ENCODE measurements at regions not wholly inside any gene's neighbourhood (a gene's known extent, or its start where the extent isn't known, plus 50 kb on each side); places are given as distances from the start of the nearest gene placed in this dataset.

DNA sequence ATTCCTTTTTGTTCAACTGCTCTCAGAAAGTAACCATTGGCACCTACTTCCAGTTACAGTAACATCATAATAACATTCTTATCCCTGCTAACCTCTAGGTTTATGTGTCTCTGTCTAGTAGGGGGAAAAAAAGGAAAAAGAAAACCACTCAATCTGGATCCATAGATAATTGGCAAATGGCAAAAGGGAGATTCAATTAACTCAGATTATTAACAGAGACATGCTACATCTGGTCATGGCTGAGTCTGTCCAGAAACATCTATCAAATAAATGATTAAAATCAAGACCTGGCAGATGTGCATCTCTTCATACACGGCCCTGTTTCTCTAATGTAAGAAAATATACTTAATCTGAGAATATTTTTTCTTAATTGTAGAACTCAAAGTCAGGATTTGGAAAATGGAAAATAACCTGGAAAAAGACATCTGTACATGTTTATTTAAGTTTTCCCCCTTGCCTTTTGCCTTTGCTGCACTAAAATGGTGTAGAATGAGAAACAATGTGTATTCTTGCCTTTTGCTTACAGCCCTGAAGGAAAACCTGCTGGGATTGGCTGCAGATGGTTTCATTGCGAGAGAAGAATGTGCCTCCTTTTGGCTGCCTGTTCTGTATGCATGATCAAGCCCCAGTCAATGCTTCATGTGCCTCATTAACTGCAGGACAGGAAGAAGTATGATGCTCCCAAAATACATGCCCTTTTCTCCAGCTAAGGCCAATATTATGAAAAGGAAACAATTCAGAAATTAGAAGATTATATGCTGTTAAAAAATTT is 921.6 kb upstream of the PCDH20 start:
- in situ Hi-C loops (cut with MboI) (no loop called here), intact Hi-C loops (cut with micrococcal nuclease; ENCODE audit: unreplicated experiment) (no loop called here)
- ChIA-PET POLR2A (no interaction called here), RAD21 (ENCODE audit: unreplicated experiment) (no interaction called here), SMC1A (ENCODE audit: uncharacterized antibody, unreplicated experiment) (interaction anchor here (1.0 to 1.3 kb wide), 2 partner anchors 19 kb away, joined by 3 read pairs; no protein-coding TSS in a partner anchor), CTCF (no interaction called here)
- Histone ChIP-seq H3K9ac (ENCODE audit: control insufficient read depth, insufficient read depth, low read length) (no peak overlapping the region), H3K9me3 (replicated peaks; ENCODE audit: control insufficient read depth, insufficient read depth, low read length) (no peaks in the 10 kb centered on the region), H3K27ac (ENCODE audit: control insufficient read depth, insufficient read depth) (no peak overlapping the region), H3K4me2 (ENCODE audit: control insufficient read depth, insufficient read depth) (no peak overlapping the region), H3K79me2 (ENCODE audit: control insufficient read depth, insufficient read depth, low read length) (no peaks in the 10 kb centered on the region), H2AFZ (ENCODE audit: control insufficient read depth, low read depth, low read length) (no peak overlapping the region), H3K4me1 (ENCODE audit: control insufficient read depth, insufficient read depth, low read length) (no peaks in the 10 kb centered on the region), H3K27me3 (replicated peaks in 1 of 2; ENCODE audit: control insufficient read depth in 2 of 2, insufficient read depth in 2 of 2, low read length in 1 of 2) (no peaks in the 10 kb centered on the region), H3K36me3 (ENCODE audit: control insufficient read depth in 2 of 2, insufficient read depth in 2 of 2, low read length in 1 of 2) (no peaks in the 10 kb centered on the region), H3K4me3 (no peak overlapping the region), H4K20me1 (ENCODE audit: control insufficient read depth, insufficient read depth) (no peaks in the 10 kb centered on the region)
- DNase-seq (ENCODE audit: low read depth, low spot score) (no peak), ATAC-seq (0 out of 3 replicates have a peak, but pooled peaks have one; percentile 21), FAIRE-seq (no peak)
- no peak for TF ChIP-seq IRF4 (IDR thresholded peaks at IDR 0.05; ENCODE audit: low read depth, low read length)
- no peak for TF ChIP-seq HDAC2 (IDR thresholded peaks at IDR 0.05)
- no TSS peak for BruUV-seq (replicated peaks)
- WGBS (ENCODE audit: insufficient coverage, insufficient replicate concordance, low lambda C conversion rate, missing lambda C conversion rate) = 25% methylated on average over 2 of the region's 2 CpGs

GRCh38 chr13:62336507-62336906 is 920.9 kb upstream of the PCDH20 start:
- no peak overlapping the region for H3K4me3 ChIP-seq
- in situ Hi-C loops (cut with MboI) (no loop called here), intact Hi-C loops (cut with micrococcal nuclease; ENCODE audit: unreplicated experiment) (no loop called here)
- FAIRE-seq (no peak), ATAC-seq (no peak), DNase-seq (ENCODE audit: low read depth, low spot score) (no peak)
- RAD21 ChIA-PET (ENCODE audit: unreplicated experiment) = no interaction called here
- no peaks in the 10 kb centered on the region for H3K36me3 ChIP-seq (ENCODE audit: control insufficient read depth in 2 of 2, insufficient read depth in 2 of 2, low read length in 1 of 2)
- H4K20me1 ChIP-seq (ENCODE audit: control insufficient read depth, insufficient read depth) = no peaks in the 10 kb centered on the region
- WGBS (ENCODE audit: insufficient coverage, insufficient replicate concordance, low lambda C conversion rate, missing lambda C conversion rate) = 0% methylated on average over 1 of the region's 1 CpG
- H3K9ac ChIP-seq (ENCODE audit: control insufficient read depth, insufficient read depth, low read length) = no peak overlapping the region
- H3K79me2 ChIP-seq (ENCODE audit: control insufficient read depth, insufficient read depth, low read length) = no peaks in the 10 kb centered on the region
- SMC1A ChIA-PET (ENCODE audit: uncharacterized antibody, unreplicated experiment) = no interaction called here
- H3K27me3 ChIP-seq (replicated peaks in 1 of 2; ENCODE audit: control insufficient read depth in 2 of 2, insufficient read depth in 2 of 2, low read length in 1 of 2) = no peaks in the 10 kb centered on the region
- no peaks in the 10 kb centered on the region for H3K4me1 ChIP-seq (ENCODE audit: control insufficient read depth, insufficient read depth, low read length)
- CTCF ChIA-PET = no interaction called here
- H3K9me3 ChIP-seq (replicated peaks; ENCODE audit: control insufficient read depth, insufficient read depth, low read length) = no peaks in the 10 kb centered on the region
- TF ChIP-seq, protein P1, sequence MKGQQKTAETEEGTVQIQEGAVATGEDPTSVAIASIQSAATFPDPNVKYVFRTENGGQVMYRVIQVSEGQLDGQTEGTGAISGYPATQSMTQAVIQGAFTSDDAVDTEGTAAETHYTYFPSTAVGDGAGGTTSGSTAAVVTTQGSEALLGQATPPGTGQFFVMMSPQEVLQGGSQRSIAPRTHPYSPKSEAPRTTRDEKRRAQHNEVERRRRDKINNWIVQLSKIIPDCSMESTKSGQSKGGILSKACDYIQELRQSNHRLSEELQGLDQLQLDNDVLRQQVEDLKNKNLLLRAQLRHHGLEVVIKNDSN (IDR thresholded peaks at IDR 0.05; ENCODE audit: borderline replicate concordance, extremely low read length, insufficient read depth, low read depth, low read length) = no peak
- TF ChIP-seq PML (IDR thresholded peaks at IDR 0.05; ENCODE audit: low read length) (no peak), RCOR1 (conservative IDR thresholded peaks at IDR 0.05; ENCODE audit: low read depth, low read length) (no peak)
- BruUV-seq (replicated peaks) = no TSS peak
- H3K4me2 ChIP-seq (ENCODE audit: control insufficient read depth, insufficient read depth) = no peak overlapping the region
- H2AFZ ChIP-seq (ENCODE audit: control insufficient read depth, low read depth, low read length) = no peak overlapping the region
- no peak overlapping the region for H3K27ac ChIP-seq (ENCODE audit: control insufficient read depth, insufficient read depth)
- POLR2A ChIA-PET = no interaction called here
